NCI-H2029 treated with DMSO at 0.1 percent for 48 hours (cell line): ENCODE measurements at regions not wholly inside any gene's neighbourhood (a gene's known extent, or its start where the extent isn't known, plus 50 kb on each side); places are given as distances from the start of the nearest gene placed in this dataset.

ENCODE experiments used
- DNase-seq: peaks from one replicate; lab custom pipeline; 2025; lab: John Stamatoyannopoulos, UW

DNA sequence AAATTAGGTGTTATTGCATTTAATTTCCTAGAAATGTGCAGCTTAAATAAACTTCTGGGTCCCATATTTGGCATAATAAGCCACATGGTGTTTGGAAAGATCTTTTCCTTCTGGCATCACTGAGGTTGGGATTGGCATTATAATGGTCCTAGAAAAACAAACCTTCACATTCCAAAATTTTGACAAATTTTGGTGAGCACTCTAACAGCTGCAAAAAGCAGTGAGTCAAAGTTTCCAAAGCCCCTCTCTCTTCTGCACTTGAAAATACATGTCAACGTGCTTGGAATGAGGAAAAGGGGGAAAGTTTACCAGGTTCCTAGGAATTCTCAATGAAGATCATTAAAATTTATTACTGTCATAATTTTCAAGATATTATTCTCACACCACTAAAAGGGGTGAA is 77.8 kb upstream of the STK17B start:
- DNase-seq, result no peak

DNA sequence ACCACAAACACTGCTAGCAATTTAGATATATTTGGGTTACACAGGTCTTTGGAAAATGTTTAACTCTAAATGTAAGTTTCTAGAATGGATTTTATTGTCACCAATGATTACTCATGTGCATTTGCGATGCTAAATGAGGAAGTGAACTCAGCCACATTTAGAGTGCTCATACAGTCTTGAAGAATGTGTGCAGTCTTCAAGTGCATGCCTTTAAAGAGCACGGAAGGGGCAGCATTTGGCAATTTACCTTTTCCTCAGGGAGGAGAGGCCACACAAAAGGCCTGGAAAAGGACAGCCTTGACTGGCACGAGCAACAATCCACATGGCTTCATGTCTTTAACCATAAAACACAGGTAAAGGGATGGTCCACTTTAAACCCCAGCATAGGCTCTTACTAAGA is 78.5 kb upstream of the STK17B start:
- DNase-seq, result no peak

DNA sequence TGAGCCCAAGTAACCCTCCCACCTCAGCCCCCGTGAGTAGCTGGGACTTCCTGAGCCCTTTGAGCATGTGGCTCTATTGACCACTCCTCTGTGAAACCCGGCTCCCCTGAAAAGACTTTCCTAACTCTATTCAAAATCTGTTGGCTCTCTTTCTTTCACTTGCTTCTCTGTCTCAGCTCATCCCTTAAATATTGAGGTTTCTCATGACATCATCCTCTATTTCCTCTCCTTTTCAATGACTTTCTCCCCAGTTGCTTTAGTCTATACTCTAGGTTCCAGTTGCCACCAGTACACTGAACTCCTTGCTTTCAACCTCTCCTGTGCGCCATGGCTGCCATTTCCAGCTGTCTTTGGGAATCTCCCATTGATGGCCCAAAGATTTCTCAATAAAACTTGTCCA is 79.8 kb upstream of the STK17B start:
- no peak for DNase-seq

DNA sequence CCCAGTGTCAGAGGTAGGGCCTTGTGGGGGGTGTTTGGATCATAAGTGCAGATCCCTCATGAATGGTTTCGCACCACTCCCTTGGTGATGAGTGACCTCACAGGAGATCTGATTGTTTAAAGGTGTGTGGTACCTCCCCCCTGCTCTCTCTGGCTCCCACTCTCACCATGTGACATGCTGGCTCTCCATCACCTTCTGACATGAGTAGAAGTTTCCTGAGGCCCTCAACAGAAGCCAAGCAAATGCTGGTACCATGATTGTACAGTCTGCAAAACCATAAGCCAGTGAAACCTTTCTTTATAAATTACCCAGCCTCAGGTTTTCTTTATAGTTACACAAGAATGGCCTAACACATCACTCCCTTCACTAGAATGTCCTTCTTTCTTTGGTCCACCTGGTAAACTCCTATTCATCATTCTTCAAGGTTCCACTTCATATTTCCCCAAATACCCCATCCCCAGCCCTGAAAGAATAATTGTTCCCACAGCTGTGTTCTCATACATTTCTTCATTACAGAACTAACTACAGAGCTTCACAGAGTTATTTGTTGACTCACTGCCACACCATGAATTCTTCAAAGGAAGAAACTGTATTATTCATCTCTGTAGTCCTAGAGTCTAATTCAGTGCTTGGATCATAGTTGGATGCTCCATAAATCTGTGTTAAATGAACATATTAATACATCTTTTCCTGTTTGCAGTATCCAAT is 81.2 kb upstream of the STK17B start:
- DNase-seq, result no peak

DNA sequence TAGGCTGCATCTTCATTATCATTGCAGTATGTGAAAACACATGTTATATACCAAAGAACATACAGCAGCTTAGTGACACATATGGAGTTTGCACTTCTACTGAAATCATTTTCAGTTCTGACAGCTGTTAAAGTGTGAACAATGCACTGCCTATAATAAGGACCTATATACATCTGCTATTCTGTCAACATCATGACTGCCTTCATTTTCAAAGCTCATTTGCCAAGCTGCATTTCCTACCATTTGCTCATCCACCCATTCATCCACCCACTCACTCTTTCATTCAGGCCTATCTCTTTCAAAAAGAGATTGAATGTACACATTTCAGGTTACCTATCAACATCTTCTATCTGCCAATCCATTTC is 81.7 kb upstream of the STK17B start:
- no peak for DNase-seq

DNA sequence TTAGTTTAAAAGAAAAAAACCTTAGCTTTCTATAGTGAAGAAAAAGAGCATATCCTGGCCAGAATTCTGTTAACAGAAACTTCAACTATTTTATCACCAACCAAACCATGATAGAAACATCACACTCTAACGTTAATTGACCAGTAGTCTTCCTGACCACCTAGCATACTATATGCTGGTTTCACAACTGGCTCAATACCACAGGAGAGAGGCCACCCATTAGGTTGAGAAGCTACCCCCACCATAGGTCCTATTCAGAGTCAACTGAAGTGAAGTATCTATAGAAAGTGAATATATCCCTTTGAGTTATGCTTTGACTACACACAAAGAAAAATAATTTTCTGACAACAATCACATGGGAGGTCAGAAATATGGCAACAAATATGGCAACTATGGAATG is 85.2 kb upstream of the STK17B start:
- DNase-seq, result no peak

DNA sequence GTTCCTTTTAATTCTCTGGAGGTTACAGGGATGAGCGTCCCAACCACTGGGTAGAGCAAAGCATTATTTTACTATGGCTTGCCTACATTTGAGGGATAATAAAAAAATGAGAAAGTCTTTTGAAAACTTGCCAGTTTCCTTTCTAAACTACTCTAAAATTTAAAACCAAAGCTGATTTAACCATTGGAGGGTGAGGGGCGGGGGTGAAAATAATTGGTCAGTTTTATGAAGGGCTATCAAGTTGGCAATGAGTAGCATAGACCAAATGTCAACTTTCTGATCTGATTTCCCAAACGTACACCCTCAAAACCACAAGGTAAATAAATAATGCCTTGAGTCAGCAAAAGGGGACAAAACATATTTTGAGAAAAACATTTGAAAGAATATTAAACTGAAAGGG is 85.7 kb upstream of the STK17B start:
- DNase-seq, result no peak

DNA sequence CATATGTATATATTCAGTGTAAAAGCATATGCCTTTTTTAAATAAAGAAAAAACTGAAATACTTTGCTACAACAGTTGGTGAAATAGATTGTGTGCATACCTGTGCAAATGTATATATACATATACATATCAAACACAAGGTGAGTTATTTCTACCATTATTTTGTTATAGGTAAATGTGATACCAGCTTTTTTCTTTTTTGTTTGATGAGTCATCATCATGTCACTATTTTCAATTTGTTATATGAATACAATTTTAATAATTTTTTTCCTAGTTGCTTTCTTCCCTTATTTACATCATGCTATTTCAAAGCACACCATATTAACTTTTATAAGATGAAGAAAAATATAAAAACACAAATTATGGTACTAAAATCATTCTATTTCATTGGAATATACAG is 87.0 kb upstream of the STK17B start:
- no peak for DNase-seq

DNA sequence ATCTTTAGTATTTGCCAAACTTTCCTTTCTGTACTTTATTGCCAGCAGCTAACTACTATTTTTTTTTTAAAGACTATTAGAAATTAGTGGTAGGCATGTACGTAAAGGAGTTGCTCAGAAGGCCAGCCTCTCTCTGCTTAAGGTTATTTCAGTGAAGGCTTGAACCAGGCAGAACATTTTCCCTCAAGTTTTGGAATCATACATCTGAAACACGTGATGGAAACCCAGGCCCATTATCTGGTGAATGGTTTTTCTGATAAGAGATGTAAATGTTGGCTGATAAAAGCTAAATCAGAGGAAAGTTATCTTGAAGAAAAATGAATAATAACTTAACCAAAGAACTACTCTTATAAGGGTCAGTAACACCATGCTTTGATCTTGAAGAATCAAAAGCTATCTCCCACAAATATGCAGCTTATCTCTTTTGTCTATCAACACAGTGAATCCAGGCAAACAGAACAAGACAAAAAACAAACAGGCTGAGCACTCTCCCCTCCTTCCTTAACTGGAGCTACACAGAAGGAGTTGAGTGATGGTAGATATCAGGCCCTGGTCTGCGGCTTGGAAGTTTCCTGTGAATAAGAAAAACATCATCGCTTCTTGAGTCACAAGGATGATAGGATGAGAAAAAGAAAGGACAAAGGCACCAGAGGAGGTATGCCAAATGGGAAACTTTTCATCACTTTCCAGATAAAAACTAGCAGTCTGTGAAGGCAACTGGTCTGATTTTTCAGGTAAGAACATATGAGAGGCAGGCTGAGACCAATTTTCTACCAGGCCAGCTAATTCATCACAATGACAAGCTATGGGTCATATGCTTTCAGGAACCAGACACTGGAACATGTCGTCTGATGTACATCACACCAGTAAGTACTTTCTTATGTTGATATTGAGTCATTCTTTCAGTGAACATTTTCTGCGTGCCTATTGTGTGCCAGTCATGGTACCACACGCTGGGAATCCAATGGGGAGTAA is 88.4 kb upstream of the STK17B start:
- DNase-seq, result no peak

DNA sequence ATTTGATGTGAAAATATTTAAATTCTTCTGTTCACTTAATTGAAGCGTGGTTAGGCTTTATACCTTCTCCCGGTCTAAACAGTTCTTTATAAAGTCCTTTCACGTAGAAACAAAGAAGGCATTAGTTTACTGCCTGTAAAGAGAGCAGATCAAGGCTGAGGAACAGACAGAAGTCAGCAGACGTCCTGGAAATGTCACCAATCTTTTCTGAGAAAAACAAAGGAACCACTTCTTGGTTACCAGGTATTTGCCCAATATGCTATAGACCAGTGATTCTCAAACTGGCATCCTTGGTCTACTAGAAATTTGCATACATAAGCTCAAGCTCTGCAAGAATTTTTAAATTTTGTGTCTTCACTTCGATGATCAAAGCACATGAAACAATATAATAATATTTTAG is 89.2 kb upstream of the STK17B start:
- DNase-seq, result no peak

DNA sequence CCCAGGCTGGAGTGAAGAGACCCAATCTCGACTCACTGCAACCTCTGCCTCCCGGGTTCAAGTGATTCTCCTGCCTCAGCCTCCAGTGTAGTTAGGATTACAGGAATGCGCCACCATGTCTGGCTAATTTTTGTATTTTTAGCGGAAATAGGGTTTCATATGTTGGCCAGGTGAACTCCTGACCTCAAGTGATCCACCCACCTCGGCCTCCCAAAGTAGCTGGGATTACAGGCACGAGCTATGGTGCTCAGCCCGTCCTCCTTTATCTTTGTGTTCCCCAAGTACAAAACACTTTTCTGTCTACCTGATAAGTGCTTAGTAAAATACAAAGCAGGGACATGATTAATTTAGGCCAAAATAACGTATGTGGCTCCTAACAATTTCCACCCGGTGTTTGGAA is 91.2 kb upstream of the STK17B start:
- no peak for DNase-seq

DNA sequence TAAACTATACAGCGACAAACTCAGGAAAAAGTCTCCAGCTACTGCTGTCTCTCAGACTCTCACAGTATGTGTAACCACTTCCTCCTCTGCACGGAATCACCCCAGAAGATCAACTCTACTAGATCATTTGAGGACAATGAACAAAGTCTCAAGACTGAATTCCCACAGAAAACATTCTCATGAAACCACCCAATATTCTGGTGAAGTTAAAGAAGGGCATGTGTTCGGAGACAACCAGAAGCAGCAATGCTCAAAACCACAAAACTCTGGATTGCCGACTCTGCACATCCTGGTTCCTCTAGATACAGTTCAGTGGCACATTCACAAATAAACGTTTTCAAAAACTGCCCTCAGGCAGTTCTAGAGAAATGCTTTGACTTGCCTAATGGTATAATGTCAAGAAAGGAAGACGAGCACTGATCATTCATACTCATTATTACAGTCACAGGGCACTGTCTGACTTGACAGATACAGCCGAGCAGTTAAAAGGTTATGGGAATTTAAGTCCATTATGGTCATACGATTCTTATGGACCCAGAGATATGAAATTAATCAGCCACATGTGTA is 91.9 kb upstream of the STK17B start:
- no peak for DNase-seq

DNA sequence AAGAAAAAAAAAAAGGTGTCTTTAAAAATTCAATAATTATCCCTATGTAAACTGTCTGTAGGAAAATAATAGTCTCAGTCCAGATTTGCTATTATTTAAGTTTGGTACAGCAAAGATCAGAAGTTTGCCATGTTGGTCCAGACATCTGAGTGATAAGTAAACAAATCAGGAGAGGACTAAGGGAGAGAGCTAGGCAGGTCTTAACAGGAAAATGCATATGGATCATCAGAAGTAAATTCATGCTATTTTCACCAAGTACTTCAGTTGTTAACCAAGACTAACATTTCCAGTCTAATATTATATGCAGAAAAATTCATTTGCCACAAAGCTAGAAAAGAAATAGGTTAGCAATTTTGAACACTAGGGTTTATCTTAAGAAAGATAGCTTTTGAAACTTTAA is 95.0 kb upstream of the STK17B start:
- no peak for DNase-seq

DNA sequence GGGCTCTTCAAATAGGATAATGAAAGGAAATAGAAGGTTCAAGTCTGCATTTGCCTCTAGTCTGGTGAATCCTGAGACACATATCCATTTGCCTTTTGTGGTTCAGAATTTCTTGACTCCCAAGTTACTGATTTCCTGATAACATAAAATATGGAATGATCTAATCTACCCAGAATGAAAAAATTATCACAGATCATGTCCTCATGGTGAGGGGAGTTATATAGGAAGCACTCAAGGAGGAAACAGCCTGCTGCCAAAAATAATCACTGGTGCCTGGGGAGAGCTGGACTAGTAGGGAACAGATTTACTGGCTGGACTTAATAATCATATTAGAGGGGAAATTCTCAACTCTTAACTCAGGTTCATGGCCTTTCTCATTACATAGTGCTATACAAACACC is 95.5 kb upstream of the STK17B start:
- DNase-seq, result no peak

DNA sequence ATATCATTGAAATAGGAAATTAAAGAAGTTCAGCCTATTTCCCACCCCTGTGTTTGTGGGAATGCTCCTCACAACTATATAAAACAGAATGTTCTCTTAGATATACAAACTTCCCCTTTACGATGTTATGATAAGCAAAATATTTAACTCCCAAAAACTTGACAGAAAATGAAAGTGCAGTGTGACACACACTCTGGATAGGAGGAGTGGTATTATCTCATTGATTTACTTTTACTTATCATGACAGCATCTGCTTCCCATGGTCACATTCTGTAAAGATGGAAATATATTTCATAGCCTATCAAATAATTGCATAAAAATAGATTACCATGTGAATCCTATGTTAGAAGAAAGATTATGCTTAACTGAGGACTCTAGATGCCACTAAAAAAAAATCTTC is 96.6 kb upstream of the STK17B start:
- DNase-seq, result no peak

DNA sequence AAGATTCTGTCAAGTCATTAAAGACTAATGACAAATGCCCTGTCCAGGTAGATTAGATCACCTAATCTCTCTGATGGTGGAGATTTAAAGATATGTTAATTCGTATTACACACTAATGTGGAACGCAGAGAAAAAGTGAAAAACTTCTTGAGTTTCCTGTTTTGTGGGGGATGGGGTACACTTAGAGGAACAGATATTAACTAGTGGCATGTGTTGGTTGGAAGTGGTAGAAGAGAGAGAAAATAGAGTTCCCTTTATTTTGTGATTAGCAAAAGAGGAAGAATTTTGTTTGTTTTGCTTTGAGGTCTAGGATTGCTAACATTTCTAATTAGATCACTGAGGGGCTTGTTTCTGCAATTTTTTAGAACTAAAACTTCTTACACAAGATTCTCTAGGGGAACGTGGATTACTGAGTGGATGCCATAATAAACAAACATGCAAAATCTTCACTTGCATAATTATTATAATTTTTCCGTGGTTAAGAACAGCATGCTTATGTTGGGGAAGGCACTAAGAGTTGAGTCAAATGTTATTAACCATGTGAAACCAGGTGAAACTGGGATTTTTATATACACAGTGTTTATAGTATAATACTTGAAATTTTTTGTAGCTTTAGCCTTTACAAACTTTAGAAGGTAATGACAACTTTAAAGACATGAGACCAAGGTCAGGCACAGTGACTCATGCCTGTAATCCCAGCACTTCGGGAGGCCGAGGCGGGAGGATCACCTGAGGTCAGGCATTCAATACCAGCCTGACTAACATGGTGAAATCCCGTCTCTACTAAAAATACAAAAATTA is 97.4 kb upstream of the STK17B start:
- no peak for DNase-seq

DNA sequence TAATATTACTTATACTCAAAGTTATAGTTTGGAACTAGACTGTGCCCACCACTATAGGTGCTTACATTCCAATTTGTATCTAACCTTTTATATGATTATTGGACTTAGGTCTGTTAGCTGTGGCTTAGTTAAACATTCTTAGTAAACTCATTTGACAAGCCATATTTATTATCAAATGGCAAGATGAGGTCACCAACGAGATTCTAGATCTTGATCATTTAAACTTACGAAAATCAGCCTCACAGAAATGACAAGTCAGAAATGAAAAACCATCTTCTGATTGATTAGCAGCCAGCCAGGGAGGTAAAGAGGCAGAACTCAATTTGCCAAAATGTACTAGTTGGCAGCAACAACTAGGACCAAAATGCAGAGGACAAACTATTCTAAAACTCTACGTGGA is 100.4 kb upstream of the STK17B start:
- no peak for DNase-seq

DNA sequence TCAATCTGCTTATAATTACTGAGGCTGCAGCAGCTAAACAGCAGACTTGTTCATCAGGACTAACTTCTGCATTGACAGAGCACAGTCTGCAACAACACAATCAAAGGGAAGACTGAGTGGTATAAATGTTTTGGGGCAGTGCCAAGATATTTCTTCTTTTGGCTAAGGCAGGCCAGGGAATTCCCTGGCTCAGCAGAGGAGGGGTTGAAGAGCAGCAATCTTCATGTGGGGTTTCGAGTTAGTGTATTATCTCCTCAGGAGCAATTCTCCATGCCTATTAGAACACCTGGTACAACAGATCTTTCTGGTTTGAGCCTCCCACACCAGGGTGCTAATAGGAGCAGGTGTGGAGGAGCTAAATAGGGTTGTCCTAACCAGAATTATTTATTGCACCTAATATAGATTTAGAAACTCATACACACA is 103.0 kb upstream of the STK17B start:
- DNase-seq, result no peak

DNA sequence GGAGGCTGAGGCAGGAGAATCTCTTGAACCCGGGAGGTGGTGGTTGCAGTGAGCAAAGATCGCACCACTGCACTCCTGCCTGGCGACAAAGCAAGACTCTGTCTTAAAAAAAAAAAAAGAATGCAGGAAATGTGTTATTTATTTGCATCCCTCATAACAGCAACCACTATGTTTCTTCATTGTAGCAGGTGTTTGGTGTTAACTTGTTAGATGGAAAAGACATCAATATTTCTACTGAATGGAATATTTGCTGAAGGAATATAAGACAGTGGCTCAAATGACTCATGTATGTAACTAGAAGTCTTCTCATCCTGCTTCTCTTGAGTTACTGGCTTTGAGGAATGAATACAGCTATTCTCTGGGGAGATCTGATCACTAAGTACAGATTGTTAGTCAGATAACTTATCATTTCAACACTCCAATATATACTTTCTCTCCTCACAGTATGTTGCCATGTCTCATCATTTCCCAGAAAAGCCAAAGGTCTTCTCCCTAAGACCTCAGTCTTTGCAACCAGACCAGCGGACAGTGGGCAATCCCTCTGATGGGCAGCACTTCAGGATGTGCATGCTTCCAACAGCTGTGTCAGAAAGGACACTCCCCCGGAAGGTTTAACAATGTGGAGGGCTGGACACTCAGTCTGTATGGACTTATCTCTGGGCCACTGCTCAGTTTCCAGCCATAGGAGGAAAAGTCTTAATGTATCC is 104.4 kb upstream of the STK17B start:
- DNase-seq, result no peak

DNA sequence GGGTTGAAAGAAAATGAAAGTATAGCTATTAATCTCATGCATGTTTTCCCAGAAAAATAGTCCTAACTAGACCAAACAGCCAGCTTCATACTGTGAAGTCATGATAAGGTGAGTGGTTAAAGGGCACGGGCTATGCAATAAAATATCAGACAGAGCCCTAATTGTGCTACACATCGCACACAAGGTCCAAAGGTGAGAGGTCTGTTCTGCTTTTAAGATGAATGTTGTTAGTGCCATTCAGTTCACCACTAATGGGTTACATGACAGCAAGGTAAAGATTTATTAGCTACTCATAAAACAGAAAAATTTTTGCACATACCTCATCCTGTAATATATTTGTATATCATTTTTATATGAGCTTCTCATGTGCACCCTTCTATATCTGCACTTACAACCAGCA is 105.0 kb upstream of the STK17B start:
- no peak for DNase-seq

DNA sequence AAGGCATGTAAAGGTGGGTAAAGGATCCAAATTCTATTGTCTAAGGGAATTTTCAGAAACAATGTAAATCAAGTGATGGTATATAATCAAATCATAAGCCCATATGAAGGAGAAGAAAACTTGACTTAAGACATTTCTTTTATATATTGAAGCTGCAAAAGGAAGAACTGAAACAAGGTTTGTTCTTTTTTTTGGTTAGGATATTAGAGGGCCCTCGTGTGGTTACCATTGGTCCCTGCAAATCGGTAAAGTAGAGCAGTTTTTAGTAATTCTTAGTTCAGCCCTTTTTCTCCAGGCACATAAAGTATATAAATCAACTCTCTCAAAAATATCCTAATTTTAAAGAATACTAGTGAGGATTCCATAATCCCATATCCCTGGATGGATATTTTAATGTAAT is 105.6 kb upstream of the STK17B start:
- DNase-seq, result no peak

DNA sequence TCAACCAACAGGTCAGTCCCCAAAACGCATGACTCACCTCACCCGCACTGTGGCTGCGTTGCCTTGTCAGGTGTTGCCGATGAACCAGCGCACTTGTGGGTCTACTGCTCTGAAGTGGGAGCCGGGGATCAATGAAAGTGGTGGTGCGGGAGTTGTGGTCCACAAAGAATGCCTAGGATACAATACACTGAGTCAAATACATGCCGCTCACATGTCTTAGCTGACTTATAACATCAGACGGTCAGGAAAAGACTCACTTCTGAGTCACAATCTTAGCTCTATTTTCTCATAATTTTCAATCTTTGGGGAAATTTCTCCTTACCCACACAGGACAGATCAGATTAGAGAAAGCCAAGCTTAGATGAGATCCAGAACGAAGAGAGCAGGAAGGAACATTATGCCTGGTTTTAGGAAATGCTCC is 107.1 kb upstream of the STK17B start:
- DNase-seq, result no peak
